ENCODE measurements at regions not wholly inside any gene's neighbourhood (a gene's known extent, or its start where the extent isn't known, plus 50 kb on each side); places are given as distances from the start of the nearest gene placed in this dataset.

DNA sequence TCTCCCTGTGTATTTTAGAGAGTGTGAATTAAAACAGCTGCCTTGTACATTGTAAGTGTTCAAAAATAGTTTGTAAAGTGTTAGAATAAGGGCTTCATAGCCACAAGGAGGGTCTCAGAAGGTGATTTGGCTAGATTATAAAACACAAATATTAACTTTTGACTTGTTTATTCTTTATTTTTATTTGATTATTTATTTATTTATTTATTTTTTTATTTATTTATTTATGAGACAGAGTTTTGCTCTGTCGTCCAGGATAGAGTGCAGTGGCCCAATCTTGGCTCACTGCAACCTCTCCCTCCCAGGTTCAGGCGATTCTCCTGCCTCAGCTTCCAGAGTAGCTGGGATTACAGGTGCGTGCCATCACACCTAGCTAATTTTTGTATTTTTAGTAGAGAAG lies 111.5 kb upstream of the RBFOX1 start:
- TF ChIP-seq, protein P1, sequence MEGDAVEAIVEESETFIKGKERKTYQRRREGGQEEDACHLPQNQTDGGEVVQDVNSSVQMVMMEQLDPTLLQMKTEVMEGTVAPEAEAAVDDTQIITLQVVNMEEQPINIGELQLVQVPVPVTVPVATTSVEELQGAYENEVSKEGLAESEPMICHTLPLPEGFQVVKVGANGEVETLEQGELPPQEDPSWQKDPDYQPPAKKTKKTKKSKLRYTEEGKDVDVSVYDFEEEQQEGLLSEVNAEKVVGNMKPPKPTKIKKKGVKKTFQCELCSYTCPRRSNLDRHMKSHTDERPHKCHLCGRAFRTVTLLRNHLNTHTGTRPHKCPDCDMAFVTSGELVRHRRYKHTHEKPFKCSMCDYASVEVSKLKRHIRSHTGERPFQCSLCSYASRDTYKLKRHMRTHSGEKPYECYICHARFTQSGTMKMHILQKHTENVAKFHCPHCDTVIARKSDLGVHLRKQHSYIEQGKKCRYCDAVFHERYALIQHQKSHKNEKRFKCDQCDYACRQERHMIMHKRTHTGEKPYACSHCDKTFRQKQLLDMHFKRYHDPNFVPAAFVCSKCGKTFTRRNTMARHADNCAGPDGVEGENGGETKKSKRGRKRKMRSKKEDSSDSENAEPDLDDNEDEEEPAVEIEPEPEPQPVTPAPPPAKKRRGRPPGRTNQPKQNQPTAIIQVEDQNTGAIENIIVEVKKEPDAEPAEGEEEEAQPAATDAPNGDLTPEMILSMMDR (IDR thresholded peaks at IDR 0.05) = no peak
- TF ChIP-seq POLR2A (IDR thresholded peaks at IDR 0.05) (no peak), POLR2AphosphoS5 (IDR thresholded peaks at IDR 0.05) (no peak), EP300 (IDR thresholded peaks at IDR 0.05; ENCODE audit: low read depth) (no peak)

All from transverse colon (tissue), 4 donors.